GM13976 (cell line): ENCODE measurements at regions not wholly inside any gene's neighbourhood (a gene's known extent, or its start where the extent isn't known, plus 50 kb on each side); places are given as distances from the start of the nearest gene placed in this dataset.

ENCODE experiments used
- DNase-seq: peaks from one replicate; pipeline ENCODE4 v3.0.0; 2012; ENCODE audit warnings: low spot score
- CTCF ChIP-seq: IDR thresholded peaks from 2 replicates; pipeline ENCODE4 v1.5.1; 2012; ENCODE audit warnings: borderline replicate concordance, mild to moderate bottlenecking; ENCODE audit not compliant: insufficient read depth; ENCODE audit errors: extremely low read depth, missing control alignments, control extremely low read depth
- in situ Hi-C: fragments of 300-500 bp; cut with MboI; formaldehyde crosslinking; loops from one replicate; pipeline ENCODE4 v1.12.0; 2022; ENCODE audit warnings: low sequenced_read_pairs, mixed read lengths, inconsistent platforms; ENCODE audit not compliant: unreplicated experiment

DNA sequence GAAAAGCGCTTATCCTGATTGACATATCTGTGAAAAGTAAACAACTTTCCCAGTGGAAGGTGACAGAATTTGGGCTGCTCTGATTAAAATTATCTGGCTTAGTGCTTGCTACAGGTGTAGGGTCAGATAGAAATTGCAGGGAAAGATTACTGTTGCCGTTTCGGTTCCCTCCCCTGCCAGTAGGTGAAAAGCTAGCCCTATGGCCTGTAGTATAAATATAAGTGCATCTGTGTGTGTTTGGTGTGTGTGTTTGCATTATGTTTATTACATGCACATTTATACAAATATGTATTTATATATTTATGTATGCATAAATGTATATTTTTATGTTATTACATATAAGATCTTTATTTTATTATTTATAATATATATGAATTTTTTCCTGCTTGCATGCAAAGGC is 72.3 kb upstream of the VOPP1 start:
- TF ChIP-seq CTCF = no peak
- DNase-seq = no peak
- in situ Hi-C loops = loop anchor here (10.0 to 25.0 kb wide), 2 partner anchors 320 to 443 kb away; partner anchors contain the start of genes NIPSNAP2 and PHKG1

GRCh38 chr7:55642266-55642665 is 70.0 kb upstream of the VOPP1 start:
- TF ChIP-seq CTCF = no peak
- in situ Hi-C loops = loop anchor here (10.0 to 25.0 kb wide), 2 partner anchors 323 to 445 kb away; partner anchors contain the start of genes NIPSNAP2 and PHKG1
- DNase-seq = no peak

DNA sequence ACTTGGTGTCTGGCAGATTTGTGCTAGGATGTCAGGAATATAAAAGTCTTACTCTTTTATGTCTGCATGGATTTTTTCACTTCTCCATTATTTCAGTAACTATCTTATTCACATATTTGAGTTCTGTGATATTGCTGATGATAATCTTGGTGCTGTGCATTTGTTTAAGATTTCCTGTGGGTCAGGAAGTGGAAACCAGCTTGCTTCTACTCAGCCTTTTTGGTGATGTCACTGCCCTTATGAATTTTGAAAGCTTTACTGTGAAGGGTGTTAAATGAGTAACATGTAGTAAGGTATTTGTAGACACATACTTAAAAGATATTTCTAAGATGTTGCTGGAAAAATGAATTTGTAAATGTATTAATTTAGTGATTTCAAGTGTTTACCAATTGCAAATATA is 69.5 kb upstream of the VOPP1 start:
- DNase-seq = peak; percentile 31
- in situ Hi-C loops = loop anchor here (10.0 to 25.0 kb wide), 2 partner anchors 323 to 445 kb away; partner anchors contain the start of genes NIPSNAP2 and PHKG1
- no peak for TF ChIP-seq CTCF

DNA sequence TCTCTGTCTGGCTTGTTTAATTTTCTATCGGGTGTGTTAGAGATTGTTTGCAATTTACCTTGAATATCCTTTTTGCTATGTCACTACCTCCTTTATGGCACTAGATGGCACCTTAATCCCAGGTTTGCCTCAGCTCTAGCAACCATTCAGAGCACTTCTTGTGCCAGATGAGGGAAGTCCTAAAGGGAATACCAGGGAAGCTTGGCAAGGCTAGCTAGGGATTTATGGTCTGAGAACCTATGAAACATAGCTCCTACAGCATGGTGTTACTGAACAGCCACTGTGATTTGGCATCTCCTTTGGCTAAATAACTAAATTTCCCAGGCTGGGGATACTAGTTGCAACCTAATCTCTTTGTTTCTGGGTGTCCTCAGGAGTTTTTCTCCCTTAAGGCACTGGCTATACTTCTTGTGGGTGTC is 69.0 kb upstream of the VOPP1 start:
- peak; percentile 51 for DNase-seq
- TF ChIP-seq CTCF = peak; percentile 48
- in situ Hi-C loops = loop anchor here (10.0 to 25.0 kb wide), 2 partner anchors 324 to 446 kb away; partner anchors contain the start of genes NIPSNAP2 and PHKG1

DNA sequence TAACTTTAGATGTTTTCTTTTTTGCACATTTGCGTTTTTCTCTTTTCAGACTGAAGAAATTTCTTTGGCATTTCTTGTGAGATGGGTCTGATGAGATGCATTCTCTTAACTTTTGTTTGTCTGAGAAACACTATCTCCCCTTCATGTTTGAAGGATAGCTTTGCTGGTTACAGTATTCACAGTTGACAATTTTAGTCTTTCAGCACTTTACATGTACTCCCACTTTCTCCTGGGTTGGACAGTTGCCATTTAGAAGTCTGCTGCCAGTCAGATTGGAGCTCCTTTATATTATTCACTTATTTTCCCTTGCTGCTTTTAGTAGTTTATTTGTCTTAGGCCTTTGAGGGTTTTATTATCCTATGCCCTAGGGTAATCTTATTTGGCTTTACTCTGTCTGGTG is 67.3 kb upstream of the VOPP1 start:
- DNase-seq = no peak
- TF ChIP-seq CTCF = no peak
- in situ Hi-C loops = loop anchor here (10.0 to 25.0 kb wide), 2 partner anchors 325 to 448 kb away; partner anchors contain the start of genes NIPSNAP2 and PHKG1

GRCh38 chr7:55629051-55629677 is 56.9 kb upstream of the VOPP1 start:
- no peak for TF ChIP-seq CTCF
- DNase-seq = no peak
- in situ Hi-C loops = loop anchor here (25.0 kb wide), 1 partner anchor 458 kb away; the partner anchor contains the start of gene PHKG1
